ENCODE measurements at regions not wholly inside any gene's neighbourhood (a gene's known extent, or its start where the extent isn't known, plus 50 kb on each side); places are given as distances from the start of the nearest gene placed in this dataset.

GRCh38 chr3:25272090-25272489 is 156.0 kb upstream of the RARB start:
- no peak overlapping the region for H3K4me3 ChIP-seq (ENCODE audit: low read length)
- DNase-seq (ENCODE audit: low read depth): no peak
- TF ChIP-seq, protein P1, sequence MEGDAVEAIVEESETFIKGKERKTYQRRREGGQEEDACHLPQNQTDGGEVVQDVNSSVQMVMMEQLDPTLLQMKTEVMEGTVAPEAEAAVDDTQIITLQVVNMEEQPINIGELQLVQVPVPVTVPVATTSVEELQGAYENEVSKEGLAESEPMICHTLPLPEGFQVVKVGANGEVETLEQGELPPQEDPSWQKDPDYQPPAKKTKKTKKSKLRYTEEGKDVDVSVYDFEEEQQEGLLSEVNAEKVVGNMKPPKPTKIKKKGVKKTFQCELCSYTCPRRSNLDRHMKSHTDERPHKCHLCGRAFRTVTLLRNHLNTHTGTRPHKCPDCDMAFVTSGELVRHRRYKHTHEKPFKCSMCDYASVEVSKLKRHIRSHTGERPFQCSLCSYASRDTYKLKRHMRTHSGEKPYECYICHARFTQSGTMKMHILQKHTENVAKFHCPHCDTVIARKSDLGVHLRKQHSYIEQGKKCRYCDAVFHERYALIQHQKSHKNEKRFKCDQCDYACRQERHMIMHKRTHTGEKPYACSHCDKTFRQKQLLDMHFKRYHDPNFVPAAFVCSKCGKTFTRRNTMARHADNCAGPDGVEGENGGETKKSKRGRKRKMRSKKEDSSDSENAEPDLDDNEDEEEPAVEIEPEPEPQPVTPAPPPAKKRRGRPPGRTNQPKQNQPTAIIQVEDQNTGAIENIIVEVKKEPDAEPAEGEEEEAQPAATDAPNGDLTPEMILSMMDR (conservative IDR thresholded peaks at IDR 0.05; ENCODE audit: low read length): no peak

- no peak overlapping the region for H3K4me3 ChIP-seq (ENCODE audit: low read length)
- TF ChIP-seq, protein P1 (conservative IDR thresholded peaks at IDR 0.05; ENCODE audit: low read length): no peak
- no peak for DNase-seq (ENCODE audit: low read depth)
Observed at GRCh38 chr3:25273582-25274171, 154.4 kb upstream of the RARB start.

GRCh38 chr3:25277503-25277902 is 150.6 kb upstream of the RARB start:
- TF ChIP-seq, protein P1 (conservative IDR thresholded peaks at IDR 0.05; ENCODE audit: low read length): no peak
- H3K4me3 ChIP-seq (ENCODE audit: low read length): no peak overlapping the region
- DNase-seq (ENCODE audit: low read depth): no peak

DNA sequence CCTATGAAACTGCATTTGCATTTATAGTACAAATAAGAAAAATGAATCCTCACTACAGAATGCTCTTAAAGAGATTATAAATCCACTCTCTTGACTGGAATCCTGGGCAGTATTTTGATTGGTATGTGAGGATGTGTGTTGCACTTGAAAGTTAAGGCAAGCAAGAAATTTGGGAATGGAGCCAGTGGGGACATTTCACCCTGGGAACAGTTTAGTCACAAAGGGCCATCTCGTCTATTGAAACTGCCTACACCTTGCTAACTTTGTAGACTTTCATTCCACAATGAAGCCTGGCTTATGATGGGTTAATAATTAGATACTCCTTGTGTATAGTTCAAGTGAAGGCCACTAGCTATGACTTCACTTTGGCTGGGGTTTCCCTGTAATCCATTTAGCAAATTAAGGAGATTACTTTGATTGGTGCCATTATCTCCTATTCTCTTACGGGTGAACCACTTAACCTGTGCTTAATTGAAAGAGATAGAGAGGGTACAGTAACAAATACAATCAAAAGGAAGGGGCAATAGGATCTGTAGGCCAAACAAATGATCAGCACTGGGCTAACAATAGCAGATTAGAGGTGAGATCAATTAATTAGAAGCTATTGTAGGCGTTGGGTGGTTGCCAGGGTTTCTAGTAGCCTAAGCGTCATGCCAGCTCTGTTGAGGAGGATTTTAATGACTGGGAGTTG is 146.9 kb upstream of the RARB start:
- no peak for DNase-seq (ENCODE audit: low read depth)

DNA sequence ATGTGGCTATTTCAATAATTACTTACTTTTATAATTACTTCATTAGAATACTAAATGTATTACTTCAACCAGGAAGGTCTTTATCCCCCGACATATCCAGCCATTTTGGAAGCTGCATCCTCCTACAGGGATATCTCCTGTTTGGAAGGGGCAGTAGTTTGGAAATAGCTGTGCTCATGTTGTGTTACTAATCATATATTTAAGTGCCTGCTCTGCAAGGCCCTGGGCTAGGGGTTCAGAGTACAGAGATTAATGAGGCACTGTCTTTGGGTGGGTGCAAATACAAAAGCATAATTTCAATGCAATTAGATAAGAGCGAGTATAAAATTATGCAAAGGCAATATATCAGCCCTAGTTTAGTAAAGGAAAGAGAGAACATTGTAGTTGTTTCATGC is 146.3 kb upstream of the RARB start:
- H3K4me3 ChIP-seq (ENCODE audit: low read length): no peak overlapping the region
- TF ChIP-seq, protein P1 (conservative IDR thresholded peaks at IDR 0.05; ENCODE audit: low read length): no peak
- DNase-seq (ENCODE audit: low read depth): no peak

More for the DNA sequence above, 146.9 kb upstream of the RARB start:
- TF ChIP-seq, protein P1 (conservative IDR thresholded peaks at IDR 0.05; ENCODE audit: low read length): no peak
- H3K4me3 ChIP-seq (ENCODE audit: low read length): no peak overlapping the region

- TF ChIP-seq, protein P1 (conservative IDR thresholded peaks at IDR 0.05; ENCODE audit: low read length): no peak
- no peak for DNase-seq (ENCODE audit: low read depth)
- no peak overlapping the region for H3K4me3 ChIP-seq (ENCODE audit: low read length)
Observed at GRCh38 chr3:25283613-25284012, 144.4 kb upstream of the RARB start.

GRCh38 chr3:25284249-25284648 is 143.8 kb upstream of the RARB start:
- TF ChIP-seq, protein P1 (conservative IDR thresholded peaks at IDR 0.05; ENCODE audit: low read length): no peak
- DNase-seq (ENCODE audit: low read depth): no peak
- H3K4me3 ChIP-seq (ENCODE audit: low read length): no peak overlapping the region

Data from AG10803 (cell line).